WTC11 (cell line): ENCODE measurements at regions not wholly inside any gene's neighbourhood (a gene's known extent, or its start where the extent isn't known, plus 50 kb on each side); places are given as distances from the start of the nearest gene placed in this dataset.

ENCODE experiments used
- ATAC-seq: fragments of 200-7000 bp; cut with Tn5 transposase; 2 replicates; pipeline ENCODE4 v1.10.0; 2021; ENCODE audit warnings: mild to moderate bottlenecking, moderate library complexity
- CTCF ChIA-PET: fragments of 300-600 bp; sonication (Branson Sonifier 250); formaldehyde crosslinking; loops from one replicate; lab custom pipeline; 2021; ENCODE audit warnings: antibody characterized with exemption; lab: Charles Lee
- POLR2A ChIA-PET: fragments of 350-600 bp; sonication (Branson Sonifier 250); formaldehyde crosslinking; loops from one replicate; lab custom pipeline; 2021; ENCODE audit warnings: antibody characterized with exemption; lab: Charles Lee
- DNase-seq: peaks from one replicate; pipeline ENCODE4 v3.0.0; 2021; ENCODE audit warnings: low spot score
- H3K27ac Mint-ChIP-seq: 2 replicates; pipeline ENCODE4 v1.8.0; 2021; ENCODE audit warnings: mixed read lengths
- H3K27me3 Mint-ChIP-seq: 2 replicates; pipeline ENCODE4 v1.8.0; 2021; ENCODE audit warnings: low read depth, mild to moderate bottlenecking, moderate library complexity, mixed read lengths
- H3K36me3 Mint-ChIP-seq: 2 replicates; pipeline ENCODE4 v1.8.0; 2021; ENCODE audit warnings: mixed read lengths
- H3K4me1 Mint-ChIP-seq: 2 replicates; pipeline ENCODE4 v1.8.0; 2022; ENCODE audit warnings: mixed read lengths
- H3K4me3 Mint-ChIP-seq: 2 replicates; pipeline ENCODE4 v1.8.0; 2021; ENCODE audit warnings: mild to moderate bottlenecking, moderate library complexity, mixed read lengths
- H3K9me3 Mint-ChIP-seq: 2 replicates; pipeline ENCODE4 v1.8.0; 2021; ENCODE audit warnings: mixed read lengths
- AR ChIP-seq: fragments of 250-450 bp; sonication (Bioruptor Pico); IDR thresholded peaks from 2 replicates; pipeline ENCODE4 v1.9.0; 2021; ENCODE audit warnings: mild to moderate bottlenecking
- CBFB ChIP-seq: sonication (generic); formaldehyde crosslinking; IDR thresholded peaks from 2 replicates; pipeline ENCODE4 v1.8.1; 2022; ENCODE audit warnings: mild to moderate bottlenecking, low read depth, missing genetic modification reagents
- CTCF ChIP-seq: fragments of 200-600 bp; IDR thresholded peaks from 2 replicates; pipeline ENCODE4 v1.8.0; 2022; ENCODE audit warnings: antibody characterized with exemption
- FOXK1 ChIP-seq: sonication (generic); formaldehyde crosslinking; IDR thresholded peaks from 2 replicates; pipeline ENCODE4 v1.8.0; 2022; ENCODE audit warnings: mild to moderate bottlenecking, moderate library complexity, missing genetic modification reagents
- IRF1 ChIP-seq: sonication (generic); formaldehyde crosslinking; IDR thresholded peaks from 2 replicates; pipeline ENCODE4 v1.8.0; 2023; ENCODE audit warnings: missing genetic modification reagents
- KAT7 ChIP-seq: sonication (generic); formaldehyde crosslinking; IDR thresholded peaks from 2 replicates; pipeline ENCODE4 v1.8.1; 2023; ENCODE audit warnings: missing genetic modification reagents, mild to moderate bottlenecking, borderline replicate concordance
- MXD4 ChIP-seq: fragments of 250-450 bp; sonication (Bioruptor Pico); IDR thresholded peaks from 2 replicates; pipeline ENCODE4 v1.8.0; 2021; ENCODE audit warnings: mild to moderate bottlenecking, moderate library complexity, borderline replicate concordance
- NFATC4 ChIP-seq: fragments of 250-450 bp; sonication (Bioruptor Pico); IDR thresholded peaks from 2 replicates; pipeline ENCODE4 v1.9.0; 2021; ENCODE audit warnings: mild to moderate bottlenecking
- NFYB ChIP-seq: sonication (generic); formaldehyde crosslinking; conservative IDR thresholded peaks from 2 replicates; pipeline ENCODE4 v1.8.0; 2022; ENCODE audit warnings: low read depth, missing genetic modification reagents
- SP1 ChIP-seq: sonication (generic); formaldehyde crosslinking; conservative IDR thresholded peaks from 2 replicates; pipeline ENCODE4 v1.8.1; 2022; ENCODE audit warnings: missing genetic modification reagents
- ZNF232 ChIP-seq: sonication (generic); formaldehyde crosslinking; IDR thresholded peaks from 2 replicates; pipeline ENCODE4 v1.8.0; 2022; ENCODE audit warnings: mild to moderate bottlenecking, missing genetic modification reagents
- ZNF281 ChIP-seq: sonication (generic); formaldehyde crosslinking; IDR thresholded peaks from 2 replicates; pipeline ENCODE4 v1.8.0; 2023; ENCODE audit warnings: mild to moderate bottlenecking, missing genetic modification reagents
- ZNF532 ChIP-seq: fragments of 250-450 bp; sonication (Bioruptor Pico); IDR thresholded peaks from 2 replicates; pipeline ENCODE4 v1.9.0; 2021; ENCODE audit warnings: mild to moderate bottlenecking, borderline replicate concordance
- ZSCAN18 ChIP-seq: fragments of 250-450 bp; sonication (Bioruptor Pico); IDR thresholded peaks from 2 replicates; pipeline ENCODE4 v2.1.2; 2022; ENCODE audit warnings: mild to moderate bottlenecking, moderate library complexity

- TF ChIP-seq CBFB (CRISPR knock-in tag) (no peak), SP1 (CRISPR knock-in tag) (0 out of 2 replicates have a peak, but pooled peaks have one; percentile 41), ZNF232 (CRISPR knock-in tag) (no peak), FOXK1 (CRISPR knock-in tag) (no peak), MXD4 (CRISPR knock-in tag) (no peak), AR (CRISPR knock-in tag) (no peak)
- Mint-ChIP-seq H3K4me3 (no peak overlapping the region), H3K27me3 (peaks cover 15% of the 10 kb centered on the region), H3K27ac (peak overlapping the region; percentile 86), H3K9me3 (peaks cover 11% of the 10 kb centered on the region), H3K36me3 (peaks cover 9% of the 10 kb centered on the region), H3K4me1 (peaks cover 47% of the 10 kb centered on the region)
- ChIA-PET POLR2A (no interaction called here), CTCF (interaction anchor here (0.7 to 1.6 kb wide), 4 partner anchors 24 to 178 kb away, joined by 3 to 4 read pairs (median 3); no protein-coding TSS in a partner anchor)
- ATAC-seq (peak; percentile 70), DNase-seq (peak; percentile 16)
Observed at GRCh38 chr1:94623560-94624148, 82.1 kb upstream of the F3 start.

- peaks cover 56% of the 10 kb centered on the region for H3K4me1 Mint-ChIP-seq
- no peak overlapping the region for H3K4me3 Mint-ChIP-seq
- ChIA-PET POLR2A (no interaction called here), CTCF (interaction anchor here (1.2 to 1.6 kb wide), 2 partner anchors 23 to 65 kb away, joined by 3 to 4 read pairs; no protein-coding TSS in a partner anchor)
- DNase-seq: peak; percentile 21
- H3K27me3 Mint-ChIP-seq: peaks cover 15% of the 10 kb centered on the region
- TF ChIP-seq NFATC4 (CRISPR knock-in tag): no peak
- peak overlapping the region; percentile 81; the same call in 1 of the 2 replicates for H3K27ac Mint-ChIP-seq
- H3K9me3 Mint-ChIP-seq: peaks cover 20% of the 10 kb centered on the region
- peak; percentile 36 for ATAC-seq
- H3K36me3 Mint-ChIP-seq: peaks cover 17% of the 10 kb centered on the region
Observed at GRCh38 chr1:94622757-94623156, 81.2 kb upstream of the F3 start.

- H3K27me3 Mint-ChIP-seq: peaks cover 15% of the 10 kb centered on the region
- no peak overlapping the region for H3K27ac Mint-ChIP-seq
- no peak for ATAC-seq
- CTCF ChIA-PET: no interaction called here
- no peak overlapping the region for H3K4me3 Mint-ChIP-seq
- no peak for TF ChIP-seq ZNF532 (CRISPR knock-in tag)
- no peak for TF ChIP-seq IRF1 (CRISPR knock-in tag)
- TF ChIP-seq, all 79 proteins: peak for 0
- no peak for DNase-seq
- H3K36me3 Mint-ChIP-seq: peaks cover 17% of the 10 kb centered on the region
- POLR2A ChIA-PET: no interaction called here
- peaks cover 65% of the 10 kb centered on the region for H3K4me1 Mint-ChIP-seq
- H3K9me3 Mint-ChIP-seq: peaks cover 24% of the 10 kb centered on the region
Observed at GRCh38 chr1:94621802-94622201, 80.2 kb upstream of the F3 start.

- CTCF ChIA-PET: no interaction called here
- no peak for DNase-seq
- H3K9me3 Mint-ChIP-seq: peaks cover 24% of the 10 kb centered on the region
- no peak overlapping the region for H3K4me3 Mint-ChIP-seq
- peaks cover 15% of the 10 kb centered on the region for H3K27me3 Mint-ChIP-seq
- peaks cover 69% of the 10 kb centered on the region for H3K4me1 Mint-ChIP-seq
- no peak overlapping the region for H3K27ac Mint-ChIP-seq
- no peak for ATAC-seq
- peaks cover 17% of the 10 kb centered on the region for H3K36me3 Mint-ChIP-seq
- POLR2A ChIA-PET: no interaction called here
- TF ChIP-seq ZNF281 (CRISPR knock-in tag) (no peak), NFYB (CRISPR knock-in tag) (no peak), CTCF (no peak), ZSCAN18 (CRISPR knock-in tag) (no peak), KAT7 (no peak)
Observed at GRCh38 chr1:94621395-94621794, 79.8 kb upstream of the F3 start.
